ENCODE measurements at regions not wholly inside any gene's neighbourhood (a gene's known extent, or its start where the extent isn't known, plus 50 kb on each side); places are given as distances from the start of the nearest gene placed in this dataset.

DNA sequence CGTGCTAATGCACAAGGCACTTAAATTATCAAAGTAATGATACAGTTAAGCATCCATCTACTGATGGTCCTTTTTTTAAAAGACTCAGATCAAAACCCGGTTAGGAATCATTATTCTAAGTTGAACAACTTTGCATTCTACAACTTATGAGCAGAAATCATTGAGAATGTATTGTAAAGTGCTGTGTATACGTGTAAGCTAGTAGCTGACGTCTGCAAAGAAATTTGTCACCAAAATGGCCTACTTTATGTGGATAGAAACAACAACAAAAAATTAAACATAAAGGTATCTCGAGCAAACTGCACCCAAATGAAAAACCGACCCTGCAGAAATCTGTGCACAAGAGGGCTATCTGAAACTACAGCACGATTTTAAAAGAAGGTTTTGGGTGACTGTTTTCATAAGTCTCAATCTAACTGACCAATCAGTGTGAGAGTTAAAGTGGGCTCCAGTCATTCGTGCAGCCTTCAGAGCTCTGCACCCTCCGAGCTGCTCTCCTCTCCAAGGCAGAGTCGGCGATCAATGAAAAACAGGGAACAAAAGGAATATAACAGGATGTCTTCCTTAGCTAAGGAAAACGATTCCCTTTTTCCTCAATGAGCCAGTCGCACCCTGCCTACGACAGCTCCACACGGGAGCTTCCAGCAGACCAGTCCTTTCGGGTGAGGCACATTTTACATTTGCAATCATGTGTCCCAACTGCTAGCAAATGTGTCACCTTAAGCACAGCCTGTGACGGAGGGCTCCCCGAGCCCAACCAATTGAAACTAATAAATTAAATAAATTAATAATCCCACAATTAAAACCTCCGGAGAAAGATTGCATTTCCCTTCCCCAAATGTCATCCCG, 200.7 kb upstream of the FOXN3 start:
- TF ChIP-seq, protein P1, sequence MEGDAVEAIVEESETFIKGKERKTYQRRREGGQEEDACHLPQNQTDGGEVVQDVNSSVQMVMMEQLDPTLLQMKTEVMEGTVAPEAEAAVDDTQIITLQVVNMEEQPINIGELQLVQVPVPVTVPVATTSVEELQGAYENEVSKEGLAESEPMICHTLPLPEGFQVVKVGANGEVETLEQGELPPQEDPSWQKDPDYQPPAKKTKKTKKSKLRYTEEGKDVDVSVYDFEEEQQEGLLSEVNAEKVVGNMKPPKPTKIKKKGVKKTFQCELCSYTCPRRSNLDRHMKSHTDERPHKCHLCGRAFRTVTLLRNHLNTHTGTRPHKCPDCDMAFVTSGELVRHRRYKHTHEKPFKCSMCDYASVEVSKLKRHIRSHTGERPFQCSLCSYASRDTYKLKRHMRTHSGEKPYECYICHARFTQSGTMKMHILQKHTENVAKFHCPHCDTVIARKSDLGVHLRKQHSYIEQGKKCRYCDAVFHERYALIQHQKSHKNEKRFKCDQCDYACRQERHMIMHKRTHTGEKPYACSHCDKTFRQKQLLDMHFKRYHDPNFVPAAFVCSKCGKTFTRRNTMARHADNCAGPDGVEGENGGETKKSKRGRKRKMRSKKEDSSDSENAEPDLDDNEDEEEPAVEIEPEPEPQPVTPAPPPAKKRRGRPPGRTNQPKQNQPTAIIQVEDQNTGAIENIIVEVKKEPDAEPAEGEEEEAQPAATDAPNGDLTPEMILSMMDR (IDR thresholded peaks at IDR 0.05): no peak
- peak in 1 of 2 donors; percentile 49 for TF ChIP-seq POLR2AphosphoS5 (IDR thresholded peaks at IDR 0.05)
- Histone ChIP-seq H3K36me3 (no peaks in the 10 kb centered on the region), H3K4me3 (peak overlapping the region; percentile 60 to 93 (median 84)), H3K27ac (replicated peaks in 1 of 4) (peak overlapping the region; percentile 73 to 80 (median 78)), H3K27me3 (no peaks in the 10 kb centered on the region), H3K4me1 (peaks cover 18 to 47% (median 42%) of the 10 kb centered on the region in 4 donors), H3K9me3 (no peaks in the 10 kb centered on the region)
- intact Hi-C loops (cut with DNase I): loop anchor here (5.0 kb wide), 2 partner anchors 200 to 295 kb away; partner anchors contain the start of gene FOXN3
- 2% methylated on average over 20 of the region's 20 CpGs for WGBS
- DNase-seq (ENCODE audit: extremely low spot score): no peak

DNA sequence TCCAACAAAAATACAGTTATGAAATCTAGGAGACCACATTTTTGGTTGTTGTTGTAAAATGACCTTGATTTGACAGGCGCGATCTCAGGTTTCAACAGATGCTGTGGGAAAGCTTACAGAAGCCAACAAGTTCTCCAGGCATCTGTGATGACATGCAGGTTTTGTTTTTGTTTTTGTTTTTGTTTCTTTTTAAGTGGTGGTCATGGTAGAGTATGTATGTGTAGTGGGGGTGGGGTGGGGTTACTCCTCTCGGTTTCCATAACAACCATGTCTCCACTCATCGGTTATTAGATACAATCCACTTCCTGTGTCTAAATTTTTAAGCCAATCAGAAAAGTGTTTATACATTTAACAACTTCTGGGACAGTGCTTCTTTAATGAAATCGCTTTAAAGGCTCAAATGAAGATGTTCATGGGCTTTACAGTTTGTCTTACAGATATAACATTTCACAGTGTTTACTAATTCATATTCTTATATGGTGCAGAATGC, 199.9 kb upstream of the FOXN3 start:
- intact Hi-C loops (cut with DNase I): loop anchor here (5.0 kb wide), 2 partner anchors 200 to 295 kb away; partner anchors contain the start of gene FOXN3
- peak overlapping the region; percentile 60 to 93 (median 84) for H3K4me3 ChIP-seq
- H3K27ac ChIP-seq (replicated peaks in 1 of 4): peak overlapping the region in 3 of 4 donors; percentile 73 to 80 (median 80)
- H3K36me3 ChIP-seq: no peaks in the 10 kb centered on the region
- DNase-seq (ENCODE audit: extremely low spot score): no peak
- H3K4me1 ChIP-seq: peaks cover 18 to 47% (median 42%) of the 10 kb centered on the region in 4 donors
- H3K9me3 ChIP-seq: no peaks in the 10 kb centered on the region
- H3K27me3 ChIP-seq: no peaks in the 10 kb centered on the region
- WGBS: 39% methylated on average over 5 of the region's 5 CpGs
- TF ChIP-seq POLR2A (IDR thresholded peaks at IDR 0.05; ENCODE audit: low read depth) (no peak), POLR2AphosphoS5 (IDR thresholded peaks at IDR 0.05) (no peak), EP300 (IDR thresholded peaks at IDR 0.05) (no peak)
- TF ChIP-seq, protein P1 (IDR thresholded peaks at IDR 0.05): no peak

DNA sequence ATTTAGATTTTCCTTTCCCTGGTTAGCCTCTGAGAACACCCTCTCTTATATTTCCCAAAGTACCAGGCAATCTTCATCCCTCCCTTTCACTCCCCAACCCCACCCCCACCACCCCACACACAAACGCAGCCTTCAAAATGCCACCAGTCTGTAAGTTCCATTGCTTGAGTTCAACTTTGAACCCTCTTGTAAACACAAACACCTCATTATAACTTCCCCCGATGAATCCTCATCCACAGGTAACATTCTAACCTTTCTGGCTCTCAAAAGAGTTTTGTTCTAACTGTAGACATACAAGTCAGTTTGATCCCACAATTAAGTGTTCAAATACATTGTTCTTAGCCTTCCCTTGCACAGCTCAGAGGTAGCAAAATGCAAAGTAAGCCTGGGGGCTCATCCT, 199.4 kb upstream of the FOXN3 start:
- no peaks in the 10 kb centered on the region for H3K27me3 ChIP-seq
- no peaks in the 10 kb centered on the region for H3K9me3 ChIP-seq
- intact Hi-C loops (cut with DNase I): loop anchor here (5.0 kb wide), 2 partner anchors 199 to 296 kb away; partner anchors contain the start of gene FOXN3
- no peak for DNase-seq (ENCODE audit: extremely low spot score)
- TF ChIP-seq, protein P1 (IDR thresholded peaks at IDR 0.05): no peak
- TF ChIP-seq POLR2A (IDR thresholded peaks at IDR 0.05; ENCODE audit: low read depth) (no peak), EP300 (IDR thresholded peaks at IDR 0.05) (no peak)
- peak overlapping the region in 2 of 4 donors; percentile 16 to 80 for H3K27ac ChIP-seq (replicated peaks in 1 of 4)
- 44% methylated on average over 2 of the region's 2 CpGs for WGBS
- peaks cover 18 to 47% (median 42%) of the 10 kb centered on the region in 4 donors for H3K4me1 ChIP-seq
- H3K4me3 ChIP-seq: peak overlapping the region in 3 of 4 donors; percentile 60 to 93 (median 87)
- H3K36me3 ChIP-seq: no peaks in the 10 kb centered on the region

DNA sequence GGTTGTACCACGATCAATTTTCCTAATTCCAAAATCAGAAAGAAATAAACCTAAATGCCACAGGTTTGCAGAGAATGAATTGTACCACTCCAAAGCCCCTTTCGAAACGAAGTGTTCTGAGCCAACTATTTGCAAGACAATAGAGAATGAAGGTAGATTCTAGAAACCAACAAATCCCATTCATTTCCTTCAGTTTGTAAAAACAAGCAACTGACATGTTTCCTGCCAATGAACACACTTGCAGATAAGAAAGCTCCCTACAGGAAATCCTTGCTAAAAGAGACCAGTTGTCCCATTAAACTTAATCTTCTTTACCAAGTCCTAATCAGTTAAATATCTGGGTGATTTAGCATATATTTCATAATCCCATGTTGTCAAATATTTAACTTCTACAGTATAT, 198.4 kb upstream of the FOXN3 start:
- no peaks in the 10 kb centered on the region for H3K9me3 ChIP-seq
- H3K36me3 ChIP-seq: no peaks in the 10 kb centered on the region
- H3K4me1 ChIP-seq: peaks cover 18 to 47% (median 42%) of the 10 kb centered on the region in 4 donors
- WGBS: 68% methylated on average over 3 of the region's 3 CpGs
- H3K27ac ChIP-seq (replicated peaks in 1 of 4): no peak overlapping the region
- intact Hi-C loops (cut with DNase I): loop anchor here (5.0 kb wide), 2 partner anchors 198 to 297 kb away; partner anchors contain the start of gene FOXN3
- TF ChIP-seq POLR2A (IDR thresholded peaks at IDR 0.05; ENCODE audit: low read depth): no peak
- TF ChIP-seq POLR2AphosphoS5 (IDR thresholded peaks at IDR 0.05): no peak
- TF ChIP-seq, protein P1 (IDR thresholded peaks at IDR 0.05): no peak
- TF ChIP-seq EP300 (IDR thresholded peaks at IDR 0.05): no peak
- no peak overlapping the region for H3K4me3 ChIP-seq
- no peaks in the 10 kb centered on the region for H3K27me3 ChIP-seq
- DNase-seq (ENCODE audit: extremely low spot score): no peak

Data from esophagus muscularis mucosa (tissue), 4 donors.